ENCODE measurements at regions not wholly inside any gene's neighbourhood (a gene's known extent, or its start where the extent isn't known, plus 50 kb on each side); places are given as distances from the start of the nearest gene placed in this dataset.

DNA sequence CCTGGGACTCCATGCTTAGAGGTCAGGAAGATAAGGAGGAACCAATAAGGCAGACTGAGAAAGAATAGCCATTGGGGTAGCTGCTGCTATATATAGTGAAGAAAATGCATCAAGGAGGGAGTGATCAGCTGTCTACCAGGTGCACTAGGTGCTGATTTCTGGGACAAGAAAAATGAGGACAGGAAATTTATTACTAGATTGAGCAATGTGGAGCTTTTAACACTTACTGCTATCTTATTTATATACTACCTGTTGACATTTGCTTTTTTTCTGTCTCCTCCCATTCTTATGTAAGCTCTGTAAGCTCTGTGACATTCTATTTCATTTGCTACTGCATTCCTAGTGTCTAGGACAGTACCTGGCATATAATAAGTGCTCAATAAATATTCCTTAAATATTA, 53.7 kb upstream of the DHX40 start (continued):
- no peak for TF ChIP-seq CTCF (conservative IDR thresholded peaks at IDR 0.05; ENCODE audit: low read depth in 2 of 2)
- no peak for TF ChIP-seq JUNB (IDR thresholded peaks at IDR 0.05; ENCODE audit: unreplicated experiment)
- no peak for TF ChIP-seq STAT1 (IDR thresholded peaks at IDR 0.05; ENCODE audit: unreplicated experiment)

DNA sequence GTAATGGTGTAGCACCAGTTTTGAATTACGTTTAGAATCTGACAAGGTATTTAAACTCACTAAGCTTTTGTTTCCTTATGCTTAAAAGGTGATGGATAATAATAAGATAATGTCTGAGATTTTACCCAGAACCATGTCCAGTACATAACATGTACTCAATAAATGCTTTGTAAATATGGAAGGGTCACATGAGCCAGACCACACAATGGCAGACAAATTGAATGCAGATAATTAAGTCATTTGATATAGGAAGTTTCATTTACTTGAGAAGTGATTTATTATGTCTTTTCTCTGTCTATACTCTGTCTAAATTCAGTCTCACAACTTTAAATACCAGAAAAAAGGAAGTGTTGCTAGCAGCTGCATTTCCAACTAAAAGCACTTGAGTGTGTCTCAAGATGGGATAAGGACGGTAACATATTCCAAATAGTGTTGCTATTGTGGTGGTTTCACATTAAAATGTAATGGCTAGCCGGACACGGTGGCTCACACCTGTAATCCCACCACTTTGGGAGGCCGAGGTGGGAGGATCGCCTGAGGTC, 52.5 kb upstream of the DHX40 start:
- Mint-ChIP-seq H3K36me3 (ENCODE audit: low read depth) (no peaks in the 10 kb centered on the region), H3K4me3 (no peak overlapping the region), H3K27me3 (ENCODE audit: insufficient read depth, low read depth, poor library complexity) (no peaks in the 10 kb centered on the region), H3K4me1 (peaks cover 4% of the 10 kb centered on the region; the same call in 1 of the 3 replicates), H3K9me3 (no peaks in the 10 kb centered on the region), H3K27ac (no peak overlapping the region)
- no peaks in the 10 kb centered on the region for H3K36me3 ChIP-seq (ENCODE audit: insufficient read depth)
- H3K4me3 ChIP-seq: no peak overlapping the region
- H3F3A ChIP-seq (replicated peaks; ENCODE audit: low read depth): no peaks in the 10 kb centered on the region
- TF ChIP-seq NANOG (IDR thresholded peaks at IDR 0.05; ENCODE audit: borderline replicate concordance) (no peak), ZNF331 (CRISPR knock-in tag; IDR thresholded peaks at IDR 0.05; ENCODE audit: low read depth) (no peak), JUNB (IDR thresholded peaks at IDR 0.05; ENCODE audit: unreplicated experiment) (no peak), ZNF114 (CRISPR knock-in tag; IDR thresholded peaks at IDR 0.05) (no peak), ETS1 (IDR thresholded peaks at IDR 0.05) (no peak)
- TF ChIP-seq, protein P1, sequence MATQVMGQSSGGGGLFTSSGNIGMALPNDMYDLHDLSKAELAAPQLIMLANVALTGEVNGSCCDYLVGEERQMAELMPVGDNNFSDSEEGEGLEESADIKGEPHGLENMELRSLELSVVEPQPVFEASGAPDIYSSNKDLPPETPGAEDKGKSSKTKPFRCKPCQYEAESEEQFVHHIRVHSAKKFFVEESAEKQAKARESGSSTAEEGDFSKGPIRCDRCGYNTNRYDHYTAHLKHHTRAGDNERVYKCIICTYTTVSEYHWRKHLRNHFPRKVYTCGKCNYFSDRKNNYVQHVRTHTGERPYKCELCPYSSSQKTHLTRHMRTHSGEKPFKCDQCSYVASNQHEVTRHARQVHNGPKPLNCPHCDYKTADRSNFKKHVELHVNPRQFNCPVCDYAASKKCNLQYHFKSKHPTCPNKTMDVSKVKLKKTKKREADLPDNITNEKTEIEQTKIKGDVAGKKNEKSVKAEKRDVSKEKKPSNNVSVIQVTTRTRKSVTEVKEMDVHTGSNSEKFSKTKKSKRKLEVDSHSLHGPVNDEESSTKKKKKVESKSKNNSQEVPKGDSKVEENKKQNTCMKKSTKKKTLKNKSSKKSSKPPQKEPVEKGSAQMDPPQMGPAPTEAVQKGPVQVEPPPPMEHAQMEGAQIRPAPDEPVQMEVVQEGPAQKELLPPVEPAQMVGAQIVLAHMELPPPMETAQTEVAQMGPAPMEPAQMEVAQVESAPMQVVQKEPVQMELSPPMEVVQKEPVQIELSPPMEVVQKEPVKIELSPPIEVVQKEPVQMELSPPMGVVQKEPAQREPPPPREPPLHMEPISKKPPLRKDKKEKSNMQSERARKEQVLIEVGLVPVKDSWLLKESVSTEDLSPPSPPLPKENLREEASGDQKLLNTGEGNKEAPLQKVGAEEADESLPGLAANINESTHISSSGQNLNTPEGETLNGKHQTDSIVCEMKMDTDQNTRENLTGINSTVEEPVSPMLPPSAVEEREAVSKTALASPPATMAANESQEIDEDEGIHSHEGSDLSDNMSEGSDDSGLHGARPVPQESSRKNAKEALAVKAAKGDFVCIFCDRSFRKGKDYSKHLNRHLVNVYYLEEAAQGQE (IDR thresholded peaks at IDR 0.05; ENCODE audit: unreplicated experiment): no peak
- no peaks in the 10 kb centered on the region for H3K79me2 ChIP-seq (replicated peaks; ENCODE audit: insufficient read depth)
- ATAC-seq (no peak), DNase-seq (ENCODE audit: low spot score) (no peak)
- no peaks in the 10 kb centered on the region for H3K4me1 ChIP-seq (ENCODE audit: insufficient read depth)
- no peaks in the 10 kb centered on the region for H3K27me3 ChIP-seq (ENCODE audit: insufficient read depth)
- H3K9me2 ChIP-seq (ENCODE audit: insufficient read depth): no peaks in the 10 kb centered on the region
- H2AFZ ChIP-seq: no peak overlapping the region
- no peaks in the 10 kb centered on the region for H4K20me1 ChIP-seq (replicated peaks; ENCODE audit: insufficient read depth)
- no peak overlapping the region for H3K27ac ChIP-seq (ENCODE audit: low read depth)
- no peak overlapping the region for H3K4me2 ChIP-seq
